ENCODE measurements at regions not wholly inside any gene's neighbourhood (a gene's known extent, or its start where the extent isn't known, plus 50 kb on each side); places are given as distances from the start of the nearest gene placed in this dataset.

DNA sequence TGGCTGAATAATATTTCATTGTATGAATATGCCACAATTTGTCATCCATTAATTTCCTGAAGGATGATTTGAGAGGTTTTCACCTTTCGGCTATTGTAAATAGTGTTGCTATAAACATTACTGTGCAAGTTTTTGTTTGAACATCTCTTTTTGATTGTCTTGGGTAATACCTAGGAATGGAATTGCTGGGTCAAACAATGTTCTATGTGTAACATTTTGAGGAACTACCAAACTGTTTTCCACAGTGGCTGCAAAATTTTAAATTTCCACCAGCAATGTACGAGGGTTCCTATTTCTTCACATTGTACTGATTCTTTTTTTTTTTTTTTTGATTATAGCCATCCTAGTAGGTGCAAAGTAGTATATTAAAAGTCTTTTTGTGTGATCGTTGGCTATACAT, 63.8 kb upstream of the ANKH start:
- Histone ChIP-seq H3K36me3 (ENCODE audit: control insufficient read depth in 2 of 2, extremely low read depth in 1 of 2, insufficient read depth in 2 of 2, low read length in 2 of 2) (no peaks in the 10 kb centered on the region), H3K4me2 (ENCODE audit: control insufficient read depth, extremely low read depth, insufficient read depth, low read depth, low read length) (no peak overlapping the region), H3K27ac (ENCODE audit: control insufficient read depth, insufficient read depth, low read length) (no peak overlapping the region), H3K79me2 (ENCODE audit: control insufficient read depth, insufficient read depth, low read length) (no peaks in the 10 kb centered on the region), H3K27me3 (ENCODE audit: control insufficient read depth, extremely low read depth, insufficient read depth, low read length) (no peaks in the 10 kb centered on the region), H3K9me1 (ENCODE audit: control insufficient read depth, extremely low read depth, insufficient read depth, low read length) (no peaks in the 10 kb centered on the region), H3K9me3 (ENCODE audit: control insufficient read depth, low read depth, low read length) (no peaks in the 10 kb centered on the region), H4K20me1 (ENCODE audit: control insufficient read depth, extremely low read depth, insufficient read depth, low read length) (no peaks in the 10 kb centered on the region), H3K9ac (ENCODE audit: control insufficient read depth, extremely low read depth, insufficient read depth, low read length) (no peak overlapping the region), H3K4me1 (ENCODE audit: control insufficient read depth, extremely low read depth, insufficient read depth, low read length) (no peaks in the 10 kb centered on the region), H2AFZ (ENCODE audit: control insufficient read depth, low read length) (no peak overlapping the region), H3K4me3 (ENCODE audit: control insufficient read depth in 2 of 3, extremely low read depth in 1 of 3, insufficient read depth in 2 of 3, low read depth in 1 of 3, low read length in 3 of 3) (no peak overlapping the region)
- no peak for TF ChIP-seq EZH2 (IDR thresholded peaks at IDR 0.05; ENCODE audit: low read length)
- TF ChIP-seq, protein P1, sequence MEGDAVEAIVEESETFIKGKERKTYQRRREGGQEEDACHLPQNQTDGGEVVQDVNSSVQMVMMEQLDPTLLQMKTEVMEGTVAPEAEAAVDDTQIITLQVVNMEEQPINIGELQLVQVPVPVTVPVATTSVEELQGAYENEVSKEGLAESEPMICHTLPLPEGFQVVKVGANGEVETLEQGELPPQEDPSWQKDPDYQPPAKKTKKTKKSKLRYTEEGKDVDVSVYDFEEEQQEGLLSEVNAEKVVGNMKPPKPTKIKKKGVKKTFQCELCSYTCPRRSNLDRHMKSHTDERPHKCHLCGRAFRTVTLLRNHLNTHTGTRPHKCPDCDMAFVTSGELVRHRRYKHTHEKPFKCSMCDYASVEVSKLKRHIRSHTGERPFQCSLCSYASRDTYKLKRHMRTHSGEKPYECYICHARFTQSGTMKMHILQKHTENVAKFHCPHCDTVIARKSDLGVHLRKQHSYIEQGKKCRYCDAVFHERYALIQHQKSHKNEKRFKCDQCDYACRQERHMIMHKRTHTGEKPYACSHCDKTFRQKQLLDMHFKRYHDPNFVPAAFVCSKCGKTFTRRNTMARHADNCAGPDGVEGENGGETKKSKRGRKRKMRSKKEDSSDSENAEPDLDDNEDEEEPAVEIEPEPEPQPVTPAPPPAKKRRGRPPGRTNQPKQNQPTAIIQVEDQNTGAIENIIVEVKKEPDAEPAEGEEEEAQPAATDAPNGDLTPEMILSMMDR (optimal IDR thresholded peaks at IDR 0.05 in 1 of 3, IDR thresholded peaks at IDR 0.05 in 1 of 3, conservative IDR thresholded peaks at IDR 0.05 in 1 of 3; ENCODE audit: extremely low read depth in 1 of 3, insufficient read depth in 2 of 3, low read length in 3 of 3) = no peak
- DNase-seq (ENCODE audit: low read depth, low spot score) = no peak
- dilution Hi-C loops (cut with MboI; ENCODE audit: extremely low pct_ligation_motif_present, low sequenced_read_pairs) = no loop called here
- no peak for FAIRE-seq

DNA sequence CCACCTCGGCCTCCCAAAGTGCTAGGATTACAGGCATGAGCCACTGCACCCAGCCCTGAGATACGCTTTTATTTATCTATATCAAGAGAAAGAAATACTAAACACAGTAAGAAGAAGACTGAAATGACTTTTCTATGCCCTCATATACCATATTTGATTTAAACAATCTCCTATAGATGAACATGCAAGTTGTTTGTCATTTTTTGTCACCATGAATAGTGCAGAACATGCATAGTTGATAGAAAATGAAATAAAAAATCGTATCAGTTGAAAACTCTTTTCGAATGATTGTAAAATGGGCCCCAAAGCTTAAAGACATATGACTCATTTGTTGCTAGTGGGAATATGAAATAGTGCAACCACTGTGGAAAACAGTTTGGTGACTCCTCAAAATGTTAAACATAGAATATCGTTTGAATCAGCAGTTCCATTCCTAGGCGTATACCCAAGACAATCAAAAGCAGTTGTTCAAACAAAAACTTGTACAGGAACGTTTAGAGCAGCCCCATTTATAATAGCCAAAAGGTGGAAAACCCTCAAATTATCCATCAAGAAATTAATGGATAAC, 61.4 kb upstream of the ANKH start:
- Histone ChIP-seq H2AFZ (ENCODE audit: control insufficient read depth, low read length) (no peak overlapping the region), H3K27ac (ENCODE audit: control insufficient read depth, insufficient read depth, low read length) (no peak overlapping the region), H3K27me3 (ENCODE audit: control insufficient read depth, extremely low read depth, insufficient read depth, low read length) (no peaks in the 10 kb centered on the region), H4K20me1 (ENCODE audit: control insufficient read depth, extremely low read depth, insufficient read depth, low read length) (no peaks in the 10 kb centered on the region), H3K4me1 (ENCODE audit: control insufficient read depth, extremely low read depth, insufficient read depth, low read length) (no peaks in the 10 kb centered on the region), H3K9me3 (ENCODE audit: control insufficient read depth, low read depth, low read length) (no peaks in the 10 kb centered on the region), H3K4me2 (ENCODE audit: control insufficient read depth, extremely low read depth, insufficient read depth, low read depth, low read length) (no peak overlapping the region), H3K4me3 (ENCODE audit: control insufficient read depth in 2 of 3, extremely low read depth in 1 of 3, insufficient read depth in 2 of 3, low read depth in 1 of 3, low read length in 3 of 3) (no peak overlapping the region), H3K9me1 (ENCODE audit: control insufficient read depth, extremely low read depth, insufficient read depth, low read length) (no peaks in the 10 kb centered on the region), H3K79me2 (ENCODE audit: control insufficient read depth, insufficient read depth, low read length) (no peaks in the 10 kb centered on the region), H3K36me3 (ENCODE audit: control insufficient read depth in 2 of 2, extremely low read depth in 1 of 2, insufficient read depth in 2 of 2, low read length in 2 of 2) (no peaks in the 10 kb centered on the region), H3K9ac (ENCODE audit: control insufficient read depth, extremely low read depth, insufficient read depth, low read length) (no peak overlapping the region)
- dilution Hi-C loops (cut with MboI; ENCODE audit: extremely low pct_ligation_motif_present, low sequenced_read_pairs) = no loop called here
- no peak for DNase-seq (ENCODE audit: low read depth, low spot score)
- no peak for TF ChIP-seq EZH2 (IDR thresholded peaks at IDR 0.05; ENCODE audit: low read length)
- TF ChIP-seq, protein P1 (optimal IDR thresholded peaks at IDR 0.05 in 1 of 3, IDR thresholded peaks at IDR 0.05 in 1 of 3, conservative IDR thresholded peaks at IDR 0.05 in 1 of 3; ENCODE audit: extremely low read depth in 1 of 3, insufficient read depth in 2 of 3, low read length in 3 of 3) = no peak
- no peak for FAIRE-seq
